ENCODE measurements at regions not wholly inside any gene's neighbourhood (a gene's known extent, or its start where the extent isn't known, plus 50 kb on each side); places are given as distances from the start of the nearest gene placed in this dataset.

DNA sequence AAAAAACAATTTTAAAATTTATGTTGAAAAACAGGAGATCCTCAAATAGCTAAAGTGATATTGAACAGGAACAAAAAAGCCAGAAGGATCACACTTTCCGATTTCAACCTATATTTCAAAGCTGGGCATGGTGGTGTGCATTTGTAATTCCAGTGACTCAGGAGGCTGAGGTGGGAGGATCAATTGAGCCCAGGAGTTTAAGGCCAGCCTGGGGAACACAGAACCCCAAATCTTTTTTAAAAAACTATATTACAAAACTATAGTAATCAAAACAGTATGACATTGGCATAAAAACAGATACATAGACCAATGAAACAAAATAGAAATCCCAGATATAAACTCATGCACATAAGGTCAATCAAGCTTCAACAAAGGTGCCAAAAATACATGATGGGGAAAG is 68.4 kb downstream of the MEX3B start:
- H3K9ac ChIP-seq (ENCODE audit: extremely low read depth, insufficient read length, low read length) = no peak overlapping the region

More for the DNA sequence above, 68.4 kb downstream of the MEX3B start:
- Histone ChIP-seq H2BK12ac (ENCODE audit: insufficient read length, low read depth, low read length) (no peak overlapping the region), H4K5ac (ENCODE audit: insufficient read length, low read depth, low read length) (no peak overlapping the region), H3K23me2 (ENCODE audit: insufficient read length, low read depth, low read length, poor library complexity, severe bottlenecking) (no peaks in the 10 kb centered on the region), H3K79me1 (ENCODE audit: insufficient read depth, low read depth, low read length, poor library complexity, severe bottlenecking) (no peaks in the 10 kb centered on the region), H3K4me1 (ENCODE audit: insufficient read depth, low read length) (no peaks in the 10 kb centered on the region), H3K56ac (ENCODE audit: insufficient read length, low read depth, low read length) (no peak overlapping the region), H3K9me3 (ENCODE audit: control insufficient read depth, low read depth, low read length) (no peaks in the 10 kb centered on the region), H2AK5ac (ENCODE audit: insufficient read length, low read length) (no peak overlapping the region), H4K20me1 (ENCODE audit: control insufficient read depth, insufficient read depth, insufficient read length) (no peaks in the 10 kb centered on the region), H2BK20ac (ENCODE audit: low read depth, low read length, poor library complexity, severe bottlenecking) (no peak overlapping the region), H3K14ac (ENCODE audit: insufficient read depth, low read length) (no peak overlapping the region), H3K4me2 (ENCODE audit: insufficient read depth, insufficient read length, low read length) (no peak overlapping the region), H3K18ac (ENCODE audit: insufficient read length, low read depth, low read length) (no peak overlapping the region), H4K8ac (replicated peaks; ENCODE audit: insufficient read length, low read depth, low read length) (no peak overlapping the region), H2BK5ac (ENCODE audit: insufficient read length, low read length) (no peak overlapping the region), H2AFZ (ENCODE audit: low read length) (no peak overlapping the region), H3T11ph (ENCODE audit: low read length) (no peak overlapping the region), H3K27me3 (ENCODE audit: insufficient read depth, low read length) (no peaks in the 10 kb centered on the region), H3K79me2 (ENCODE audit: insufficient read depth, low read length) (no peaks in the 10 kb centered on the region), H2BK15ac (ENCODE audit: low read depth, low read length) (no peak overlapping the region), H4K91ac (ENCODE audit: insufficient read length, low read depth, low read length) (no peak overlapping the region), H3K23ac (ENCODE audit: insufficient read length, low read depth, low read length) (no peak overlapping the region), H2BK120ac (ENCODE audit: low read depth, low read length, poor library complexity, severe bottlenecking) (no peak overlapping the region), H3K27ac (ENCODE audit: insufficient read length, low read depth, low read length) (no peak overlapping the region), H3K4ac (ENCODE audit: low read depth, low read length) (no peak overlapping the region)
- H3K27me3 Mint-ChIP-seq (ENCODE audit: low read depth) = no peaks in the 10 kb centered on the region; the same call in 1 of the 2 replicates
- peaks cover 0 to 19% (median 12%) of the 10 kb centered on the region in 3 experiments; a peak in 5 of 7 replicates for H3K36me3 Mint-ChIP-seq (ENCODE audit: insufficient read depth in 1 of 3, low read depth in 3 of 3)
- no CpG with 5 or more reads among the region's 1 CpG for WGBS (ENCODE audit: extremely low coverage, insufficient read length, low lambda C conversion rate)
- no peak for DNase-seq
- H3K9me3 Mint-ChIP-seq = peaks cover 17 to 18% of the 10 kb centered on the region in 2 experiments; a peak in 4 of 5 replicates
- H3K4me1 Mint-ChIP-seq = peaks cover 0 to 4% of the 10 kb centered on the region in 2 experiments; a peak in 1 of 4 replicates
- TF ChIP-seq, protein P1, sequence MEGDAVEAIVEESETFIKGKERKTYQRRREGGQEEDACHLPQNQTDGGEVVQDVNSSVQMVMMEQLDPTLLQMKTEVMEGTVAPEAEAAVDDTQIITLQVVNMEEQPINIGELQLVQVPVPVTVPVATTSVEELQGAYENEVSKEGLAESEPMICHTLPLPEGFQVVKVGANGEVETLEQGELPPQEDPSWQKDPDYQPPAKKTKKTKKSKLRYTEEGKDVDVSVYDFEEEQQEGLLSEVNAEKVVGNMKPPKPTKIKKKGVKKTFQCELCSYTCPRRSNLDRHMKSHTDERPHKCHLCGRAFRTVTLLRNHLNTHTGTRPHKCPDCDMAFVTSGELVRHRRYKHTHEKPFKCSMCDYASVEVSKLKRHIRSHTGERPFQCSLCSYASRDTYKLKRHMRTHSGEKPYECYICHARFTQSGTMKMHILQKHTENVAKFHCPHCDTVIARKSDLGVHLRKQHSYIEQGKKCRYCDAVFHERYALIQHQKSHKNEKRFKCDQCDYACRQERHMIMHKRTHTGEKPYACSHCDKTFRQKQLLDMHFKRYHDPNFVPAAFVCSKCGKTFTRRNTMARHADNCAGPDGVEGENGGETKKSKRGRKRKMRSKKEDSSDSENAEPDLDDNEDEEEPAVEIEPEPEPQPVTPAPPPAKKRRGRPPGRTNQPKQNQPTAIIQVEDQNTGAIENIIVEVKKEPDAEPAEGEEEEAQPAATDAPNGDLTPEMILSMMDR (conservative IDR thresholded peaks at IDR 0.05) = no peak
- H3K27ac Mint-ChIP-seq = no peak overlapping the region
- no peak overlapping the region for H3K4me3 Mint-ChIP-seq

Measured in H9 (cell line).